ENCODE measurements at regions not wholly inside any gene's neighbourhood (a gene's known extent, or its start where the extent isn't known, plus 50 kb on each side); places are given as distances from the start of the nearest gene placed in this dataset.

GRCh38 chr10:32197423-32197822 is 141.2 kb upstream of the KIF5B start:
- TF ChIP-seq ZFP3 (CRISPR knock-in tag; IDR thresholded peaks at IDR 0.05) (no peak), BACH2 (CRISPR knock-in tag; IDR thresholded peaks at IDR 0.05; ENCODE audit: borderline replicate concordance) (no peak), ISL1 (CRISPR knock-in tag; IDR thresholded peaks at IDR 0.05) (no peak), OSR1 (CRISPR knock-in tag; IDR thresholded peaks at IDR 0.05) (no peak), ZFP30 (CRISPR knock-in tag; IDR thresholded peaks at IDR 0.05) (no peak), ESRRG (CRISPR knock-in tag; IDR thresholded peaks at IDR 0.05) (no peak), ZC3H10 (CRISPR knock-in tag; IDR thresholded peaks at IDR 0.05) (no peak), ARNTL (CRISPR knock-in tag; IDR thresholded peaks at IDR 0.05; ENCODE audit: borderline replicate concordance, low read depth) (no peak)
- TF ChIP-seq, protein P1, sequence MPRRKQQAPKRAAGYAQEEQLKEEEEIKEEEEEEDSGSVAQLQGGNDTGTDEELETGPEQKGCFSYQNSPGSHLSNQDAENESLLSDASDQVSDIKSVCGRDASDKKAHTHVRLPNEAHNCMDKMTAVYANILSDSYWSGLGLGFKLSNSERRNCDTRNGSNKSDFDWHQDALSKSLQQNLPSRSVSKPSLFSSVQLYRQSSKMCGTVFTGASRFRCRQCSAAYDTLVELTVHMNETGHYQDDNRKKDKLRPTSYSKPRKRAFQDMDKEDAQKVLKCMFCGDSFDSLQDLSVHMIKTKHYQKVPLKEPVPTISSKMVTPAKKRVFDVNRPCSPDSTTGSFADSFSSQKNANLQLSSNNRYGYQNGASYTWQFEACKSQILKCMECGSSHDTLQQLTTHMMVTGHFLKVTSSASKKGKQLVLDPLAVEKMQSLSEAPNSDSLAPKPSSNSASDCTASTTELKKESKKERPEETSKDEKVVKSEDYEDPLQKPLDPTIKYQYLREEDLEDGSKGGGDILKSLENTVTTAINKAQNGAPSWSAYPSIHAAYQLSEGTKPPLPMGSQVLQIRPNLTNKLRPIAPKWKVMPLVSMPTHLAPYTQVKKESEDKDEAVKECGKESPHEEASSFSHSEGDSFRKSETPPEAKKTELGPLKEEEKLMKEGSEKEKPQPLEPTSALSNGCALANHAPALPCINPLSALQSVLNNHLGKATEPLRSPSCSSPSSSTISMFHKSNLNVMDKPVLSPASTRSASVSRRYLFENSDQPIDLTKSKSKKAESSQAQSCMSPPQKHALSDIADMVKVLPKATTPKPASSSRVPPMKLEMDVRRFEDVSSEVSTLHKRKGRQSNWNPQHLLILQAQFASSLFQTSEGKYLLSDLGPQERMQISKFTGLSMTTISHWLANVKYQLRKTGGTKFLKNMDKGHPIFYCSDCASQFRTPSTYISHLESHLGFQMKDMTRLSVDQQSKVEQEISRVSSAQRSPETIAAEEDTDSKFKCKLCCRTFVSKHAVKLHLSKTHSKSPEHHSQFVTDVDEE (CRISPR knock-in tag; IDR thresholded peaks at IDR 0.05): no peak
- TF ChIP-seq, protein P2, sequence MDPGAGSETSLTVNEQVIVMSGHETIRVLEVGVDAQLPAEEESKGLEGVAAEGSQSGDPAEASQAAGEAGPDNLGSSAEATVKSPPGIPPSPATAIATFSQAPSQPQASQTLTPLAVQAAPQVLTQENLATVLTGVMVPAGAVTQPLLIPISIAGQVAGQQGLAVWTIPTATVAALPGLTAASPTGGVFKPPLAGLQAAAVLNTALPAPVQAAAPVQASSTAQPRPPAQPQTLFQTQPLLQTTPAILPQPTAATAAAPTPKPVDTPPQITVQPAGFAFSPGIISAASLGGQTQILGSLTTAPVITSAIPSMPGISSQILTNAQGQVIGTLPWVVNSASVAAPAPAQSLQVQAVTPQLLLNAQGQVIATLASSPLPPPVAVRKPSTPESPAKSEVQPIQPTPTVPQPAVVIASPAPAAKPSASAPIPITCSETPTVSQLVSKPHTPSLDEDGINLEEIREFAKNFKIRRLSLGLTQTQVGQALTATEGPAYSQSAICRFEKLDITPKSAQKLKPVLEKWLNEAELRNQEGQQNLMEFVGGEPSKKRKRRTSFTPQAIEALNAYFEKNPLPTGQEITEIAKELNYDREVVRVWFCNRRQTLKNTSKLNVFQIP (CRISPR knock-in tag; IDR thresholded peaks at IDR 0.05; ENCODE audit: borderline replicate concordance, low read depth): no peak
- TF ChIP-seq, protein P3, sequence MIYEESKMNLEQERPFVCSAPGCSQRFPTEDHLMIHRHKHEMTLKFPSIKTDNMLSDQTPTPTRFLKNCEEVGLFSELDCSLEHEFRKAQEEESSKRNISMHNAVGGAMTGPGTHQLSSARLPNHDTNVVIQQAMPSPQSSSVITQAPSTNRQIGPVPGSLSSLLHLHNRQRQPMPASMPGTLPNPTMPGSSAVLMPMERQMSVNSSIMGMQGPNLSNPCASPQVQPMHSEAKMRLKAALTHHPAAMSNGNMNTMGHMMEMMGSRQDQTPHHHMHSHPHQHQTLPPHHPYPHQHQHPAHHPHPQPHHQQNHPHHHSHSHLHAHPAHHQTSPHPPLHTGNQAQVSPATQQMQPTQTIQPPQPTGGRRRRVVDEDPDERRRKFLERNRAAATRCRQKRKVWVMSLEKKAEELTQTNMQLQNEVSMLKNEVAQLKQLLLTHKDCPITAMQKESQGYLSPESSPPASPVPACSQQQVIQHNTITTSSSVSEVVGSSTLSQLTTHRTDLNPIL (CRISPR knock-in tag; IDR thresholded peaks at IDR 0.05; ENCODE audit: low read depth): no peak

Data from SK-N-SH treated with all-trans-retinoic acid at 6 μM for 48 hours (cell line).